HepG2 (cell line): ENCODE measurements at regions not wholly inside any gene's neighbourhood (a gene's known extent, or its start where the extent isn't known, plus 50 kb on each side); places are given as distances from the start of the nearest gene placed in this dataset.

Experiments
- ATAC-seq: fragments of 200-7000 bp; cut with Tn5 transposase; 3 replicates; pipeline ENCODE4 v1.9.1; 2020; ENCODE audit warnings: mild to moderate bottlenecking, moderate library complexity
- BruUV-seq: library from RNA; stranded (reverse); fragments of 400-500 nt; replicated peaks from 2 replicates; lab custom pipeline; 2021; lab: Mats Ljungman, UMichigan
- CTCF ChIA-PET: fragments of 300-600 bp; formaldehyde crosslinking; extraction: SDS; loops from one replicate; lab custom pipeline; 2021; ENCODE audit warnings: low total read pairs, inconsistent platforms, low intra/inter-chr PET ratio; lab: Yijun Ruan, JAX
- POLR2A ChIA-PET: fragments of 350-600 bp; sonication (Branson Sonifier 250); formaldehyde crosslinking; loops from one replicate; lab custom pipeline; 2020; ENCODE audit warnings: antibody characterized with exemption, inconsistent platforms; lab: Yijun Ruan, JAX
- DNase-seq: peaks from one replicate; pipeline ENCODE4 v3.0.0-alpha.2; 2015; ENCODE audit warnings: low spot score
- FAIRE-seq: peaks from 3 replicates; lab custom pipeline; 2011; peaks lifted over from hg19 to GRCh38; lab: Jason Lieb, UNC
- H2AFZ ChIP-seq: one replicate; pipeline ENCODE4 v1.6.1; 2011; ENCODE audit warnings: low read length, inconsistent platforms
- H3K27ac ChIP-seq: fragments of 300-600 bp; 3 replicates; pipeline ENCODE4 v1.8.0; 2011; ENCODE audit warnings: mixed run types, mild to moderate bottlenecking, mixed read lengths, low read length, inconsistent platforms; ENCODE audit not compliant: insufficient read depth; ENCODE audit errors: extremely low read length
- H3K27me3 ChIP-seq, 2 experiments: fragments of 200-600 bp in 1 of 2; 2 replicates in 1 of 2; 3 replicates in 1 of 2; pipeline versions ENCODE4 v1.6.0 to v1.8.0; 2011; ENCODE audit warnings: low read length in 2 of 2, mild to moderate bottlenecking in 2 of 2, moderate library complexity in 2 of 2, inconsistent platforms in 1 of 2; ENCODE audit not compliant: insufficient read depth in 2 of 2, control insufficient read depth in 1 of 2
- H3K36me3 ChIP-seq, 2 experiments: fragments of 200-600 bp in 1 of 2; replicated peaks in 1 of 2; 2 replicates in 1 of 2; 3 replicates in 1 of 2; pipeline versions ENCODE4 v1.5.1 to v1.8.0; 2011; ENCODE audit warnings: low read length in 2 of 2, inconsistent platforms in 1 of 2; ENCODE audit not compliant: insufficient read depth in 2 of 2, control insufficient read depth in 1 of 2
- H3K4me1 ChIP-seq: 2 replicates; pipeline ENCODE4 v1.5.1; 2012; ENCODE audit warnings: low read length, inconsistent platforms; ENCODE audit not compliant: insufficient read depth
- H3K4me2 ChIP-seq: 2 replicates; pipeline ENCODE4 v1.6.0; 2011; ENCODE audit warnings: low read depth, low read length, inconsistent platforms
- H3K4me3 ChIP-seq, 3 experiments: fragments of 200-600 bp in 1 of 3; sonication (generic), shearing (Covaris generic) in 1 of 3; replicated peaks in 1 of 3; 2 replicates each; pipeline ENCODE4 v1.5.1; 2011 to 2016; ENCODE audit warnings: low read length in 3 of 3, inconsistent platforms in 2 of 3, low read depth in 2 of 3, mild to moderate bottlenecking in 2 of 3, control low read depth in 1 of 3, mixed read lengths in 1 of 3; ENCODE audit not compliant: insufficient read depth in 1 of 3
- H3K79me2 ChIP-seq: one replicate; pipeline ENCODE4 v1.6.1; 2011; ENCODE audit warnings: low read length, inconsistent platforms; ENCODE audit not compliant: insufficient read depth
- H3K9ac ChIP-seq: 2 replicates; pipeline ENCODE4 v1.6.0; 2011; ENCODE audit warnings: mild to moderate bottlenecking, low read depth, low read length, inconsistent platforms; ENCODE audit not compliant: insufficient read depth
- H3K9me3 ChIP-seq: 2 replicates; pipeline ENCODE4 v1.5.1; 2012; ENCODE audit warnings: mild to moderate bottlenecking, low read length
- H4K20me1 ChIP-seq: 2 replicates; pipeline ENCODE4 v1.6.0; 2011; ENCODE audit warnings: inconsistent platforms, mild to moderate bottlenecking, low read length, moderate library complexity; ENCODE audit not compliant: insufficient read depth
- BHLHE40 ChIP-seq: IDR thresholded peaks from 2 replicates; pipeline ENCODE4 v1.6.1; 2011; ENCODE audit warnings: low read length, improper control_type of control experiment
- FOSL2 ChIP-seq: sonication (generic); formaldehyde crosslinking; IDR thresholded peaks from 2 replicates; pipeline ENCODE4 v1.4.0; 2020; ENCODE audit warnings: missing genetic modification reagents
- GPN1 ChIP-seq: sonication (generic); formaldehyde crosslinking; IDR thresholded peaks from 2 replicates; pipeline ENCODE4 v1.5.1; 2020; ENCODE audit warnings: missing genetic modification reagents, borderline replicate concordance
- HNF1B ChIP-seq: sonication (generic); formaldehyde crosslinking; IDR thresholded peaks from 2 replicates; pipeline ENCODE4 v1.5.1; 2020; ENCODE audit warnings: mild to moderate bottlenecking, moderate library complexity, missing genetic modification reagents
- NR2F1 ChIP-seq, 2 experiments: fragments of 450-650 bp in 1 of 2; formaldehyde crosslinking in 1 of 2; IDR thresholded peaks; 2 replicates each; pipeline versions ENCODE4 v1.5.0 to v1.6.1; 2016 to 2020; ENCODE audit warnings: mild to moderate bottlenecking in 1 of 2, missing compliant biosample characterization in 1 of 2, missing genetic modification reagents in 1 of 2, moderate library complexity in 1 of 2
- RORA ChIP-seq: sonication (generic); formaldehyde crosslinking; IDR thresholded peaks from 2 replicates; pipeline ENCODE4 v1.5.0; 2020; ENCODE audit warnings: mild to moderate bottlenecking, missing genetic modification reagents, moderate library complexity
- SKI ChIP-seq: fragments of 450-650 bp; IDR thresholded peaks from one replicate; pipeline ENCODE4 v1.6.1; 2018; ENCODE audit warnings: mild to moderate bottlenecking; ENCODE audit not compliant: partially characterized antibody
- WGBS: methylation state at CpG from one replicate; pipeline ENCODE4 v1.1.6; 2017; ENCODE audit warnings: low lambda C conversion rate; 5-methylcytosine and 5-hydroxymethylcytosine counted together
- in situ Hi-C: cut with HindIII; loops from 2 replicates; pipeline ENCODE4 v1.10.0; 2017; ENCODE audit warnings: low pct_unique_long_range_greater_than_20kb; ENCODE audit not compliant: extremely low pct_ligation_motif_present
- intact Hi-C: fragments of 100-400 bp; cut with micrococcal nuclease; formaldehyde crosslinking; loops from one replicate; pipeline ENCODE4 v1.10.0; 2022; ENCODE audit not compliant: unreplicated experiment
- TF ChIP-seq, protein P1 (sequence below): sonication (generic); formaldehyde crosslinking; IDR thresholded peaks from 2 replicates; pipeline ENCODE4 v1.8.1; 2023; ENCODE audit warnings: mild to moderate bottlenecking, moderate library complexity, missing genetic modification reagents
- TF ChIP-seq, protein P2 (sequence below): sonication (generic); formaldehyde crosslinking; conservative IDR thresholded peaks from 2 replicates; pipeline ENCODE4 v1.8.0; 2022; ENCODE audit warnings: missing genetic modification reagents

- WGBS: 0% methylated on average over 1 of the region's 1 CpG
- Histone ChIP-seq H3K36me3 (no peaks in the 10 kb centered on the region), H3K27me3 (no peaks in the 10 kb centered on the region), H3K27ac (no peak overlapping the region), H3K4me1 (no peaks in the 10 kb centered on the region), H2AFZ (no peak overlapping the region), H3K4me3 (no peak overlapping the region), H3K9me3 (no peaks in the 10 kb centered on the region), H3K79me2 (no peaks in the 10 kb centered on the region), H3K9ac (no peak overlapping the region), H4K20me1 (no peaks in the 10 kb centered on the region), H3K4me2 (no peak overlapping the region)
- in situ Hi-C loops (no loop called here), intact Hi-C loops (no loop called here)
- no TSS peak for BruUV-seq
- DNase-seq (no peak), ATAC-seq (no peak), FAIRE-seq (no peak)
- POLR2A ChIA-PET: no interaction called here
- CTCF ChIA-PET: no interaction called here
- TF ChIP-seq HNF1B: no peak
- no peak for TF ChIP-seq FOSL2 (CRISPR knock-in tag)
- TF ChIP-seq RORA (CRISPR knock-in tag): no peak
- no peak for TF ChIP-seq BHLHE40
Measured at GRCh38 chr2:208546107-208546506, 139.5 kb downstream of the PTH2R start.

GRCh38 chr2:208546860-208547650, 140.5 kb downstream of the PTH2R start:
- TF ChIP-seq, protein P1, sequence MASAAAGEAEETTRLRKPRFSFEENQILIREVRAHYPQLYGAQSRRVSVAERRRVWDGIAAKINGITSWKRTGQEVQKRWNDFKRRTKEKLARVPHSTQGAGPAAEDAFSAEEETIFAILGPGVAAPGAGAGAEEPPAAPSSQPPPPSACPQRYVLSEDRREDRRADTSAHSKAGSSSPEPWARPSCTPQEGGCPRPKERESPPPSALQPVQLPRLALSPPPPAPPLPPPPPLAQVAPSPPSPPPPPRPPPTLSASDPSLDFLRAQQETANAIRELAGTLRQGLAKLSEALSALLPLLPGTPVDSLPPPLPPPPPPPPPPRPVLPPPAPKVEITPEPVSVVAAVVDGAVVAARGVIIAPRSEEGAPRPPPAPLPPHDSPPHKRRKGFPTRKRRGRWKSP (CRISPR knock-in tag): no peak
- no peak for TF ChIP-seq GPN1 (CRISPR knock-in tag)
- no peak for TF ChIP-seq NR2F1 (CRISPR knock-in tag; IDR thresholded peaks at IDR 0.05)
- TF ChIP-seq SKI: no peak
- TF ChIP-seq, protein P2, sequence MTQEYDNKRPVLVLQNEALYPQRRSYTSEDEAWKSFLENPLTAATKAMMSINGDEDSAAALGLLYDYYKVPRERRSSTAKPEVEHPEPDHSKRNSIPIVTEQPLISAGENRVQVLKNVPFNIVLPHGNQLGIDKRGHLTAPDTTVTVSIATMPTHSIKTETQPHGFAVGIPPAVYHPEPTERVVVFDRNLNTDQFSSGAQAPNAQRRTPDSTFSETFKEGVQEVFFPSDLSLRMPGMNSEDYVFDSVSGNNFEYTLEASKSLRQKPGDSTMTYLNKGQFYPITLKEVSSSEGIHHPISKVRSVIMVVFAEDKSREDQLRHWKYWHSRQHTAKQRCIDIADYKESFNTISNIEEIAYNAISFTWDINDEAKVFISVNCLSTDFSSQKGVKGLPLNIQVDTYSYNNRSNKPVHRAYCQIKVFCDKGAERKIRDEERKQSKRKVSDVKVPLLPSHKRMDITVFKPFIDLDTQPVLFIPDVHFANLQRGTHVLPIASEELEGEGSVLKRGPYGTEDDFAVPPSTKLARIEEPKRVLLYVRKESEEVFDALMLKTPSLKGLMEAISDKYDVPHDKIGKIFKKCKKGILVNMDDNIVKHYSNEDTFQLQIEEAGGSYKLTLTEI (CRISPR knock-in tag): no peak
- TF ChIP-seq, all 625 proteins: peak for 0
- in situ Hi-C loops: no loop called here
- H3K9me3 ChIP-seq: no peaks in the 10 kb centered on the region
- H3K4me1 ChIP-seq: no peaks in the 10 kb centered on the region
- H3K79me2 ChIP-seq: no peaks in the 10 kb centered on the region
- no peak overlapping the region for H3K27ac ChIP-seq
- intact Hi-C loops: no loop called here
- POLR2A ChIA-PET: no interaction called here
- DNase-seq (no peak), ATAC-seq (no peak), FAIRE-seq (no peak)
- CTCF ChIA-PET: no interaction called here
- BruUV-seq: no TSS peak
- no peaks in the 10 kb centered on the region for H4K20me1 ChIP-seq
- H3K36me3 ChIP-seq: no peaks in the 10 kb centered on the region
- H2AFZ ChIP-seq: no peak overlapping the region
- H3K9ac ChIP-seq: no peak overlapping the region
- H3K4me3 ChIP-seq: no peak overlapping the region
- H3K4me2 ChIP-seq: no peak overlapping the region
- H3K27me3 ChIP-seq: no peaks in the 10 kb centered on the region
- 3% methylated on average over 4 of the region's 4 CpGs for WGBS
